ENCODE measurements at regions not wholly inside any gene's neighbourhood (a gene's known extent, or its start where the extent isn't known, plus 50 kb on each side); places are given as distances from the start of the nearest gene placed in this dataset.

- WGBS, 3 donors: 26 to 41% (median 35%) methylated on average over 1 of the region's 1 CpG
- ATAC-seq: no peak
These were observed 1753.0 kb downstream of the SLITRK1 start for GRCh38 chr13:82129281-82129680.

GRCh38 chr13:82118589-82118988 is 1763.7 kb downstream of the SLITRK1 start:
- intact Hi-C loops (cut with DNase I): no loop called here
- H3K27me3 ChIP-seq (ENCODE audit: insufficient read depth in 3 of 3, low read length in 2 of 3): no peaks in the 10 kb centered on the region
- H3K27ac ChIP-seq: no peak overlapping the region
- H3K9me3 ChIP-seq: no peaks in the 10 kb centered on the region
- no peak for TF ChIP-seq CTCF (IDR thresholded peaks at IDR 0.05)
- H3K36me3 ChIP-seq (ENCODE audit: insufficient read depth in 1 of 2, low read depth in 1 of 2): no peaks in the 10 kb centered on the region
- no peaks in the 10 kb centered on the region for H3K4me1 ChIP-seq
- H3K4me3 ChIP-seq: no peak overlapping the region
- 80 to 91% (median 83%) methylated on average over 5 of the region's 5 CpGs for WGBS, 3 donors
- DNase-seq (no peak), ATAC-seq (no peak)

More at GRCh38 chr13:82129281-82129680, 1753.0 kb downstream of the SLITRK1 start:
- no peak overlapping the region for H3K27ac ChIP-seq
- no peaks in the 10 kb centered on the region for H3K36me3 ChIP-seq (ENCODE audit: insufficient read depth in 1 of 2, low read depth in 1 of 2)
- no peak for TF ChIP-seq CTCF (IDR thresholded peaks at IDR 0.05)
- DNase-seq: no peak
- no peak overlapping the region for H3K4me3 ChIP-seq
- no peaks in the 10 kb centered on the region for H3K9me3 ChIP-seq
- no peaks in the 10 kb centered on the region for H3K4me1 ChIP-seq
- no peaks in the 10 kb centered on the region for H3K27me3 ChIP-seq (ENCODE audit: insufficient read depth in 3 of 3, low read length in 2 of 3)
- intact Hi-C loops (cut with DNase I): no loop called here

- TF ChIP-seq CTCF (IDR thresholded peaks at IDR 0.05): no peak
- H3K27me3 ChIP-seq (ENCODE audit: insufficient read depth in 3 of 3, low read length in 2 of 3): no peaks in the 10 kb centered on the region
- no peaks in the 10 kb centered on the region for H3K9me3 ChIP-seq
- WGBS, 3 donors: 82 to 91% (median 85%) methylated on average over 1 of the region's 1 CpG
- ATAC-seq (no peak), DNase-seq (no peak)
- intact Hi-C loops (cut with DNase I): no loop called here
- H3K4me1 ChIP-seq: no peaks in the 10 kb centered on the region
- H3K36me3 ChIP-seq (ENCODE audit: insufficient read depth in 1 of 2, low read depth in 1 of 2): no peaks in the 10 kb centered on the region
- no peak overlapping the region for H3K27ac ChIP-seq
- no peak overlapping the region for H3K4me3 ChIP-seq
These were observed 1765.8 kb downstream of the SLITRK1 start for GRCh38 chr13:82116422-82116989.

- no peaks in the 10 kb centered on the region for H3K36me3 ChIP-seq (ENCODE audit: insufficient read depth in 1 of 2, low read depth in 1 of 2)
- no peak for TF ChIP-seq CTCF (IDR thresholded peaks at IDR 0.05)
- no peak overlapping the region for H3K4me3 ChIP-seq
- DNase-seq (no peak), ATAC-seq (no peak)
- H3K27me3 ChIP-seq (ENCODE audit: insufficient read depth in 3 of 3, low read length in 2 of 3): no peaks in the 10 kb centered on the region
- intact Hi-C loops (cut with DNase I): no loop called here
- no peak overlapping the region for H3K27ac ChIP-seq
- no peaks in the 10 kb centered on the region for H3K9me3 ChIP-seq
- WGBS, 3 donors: 52 to 65% (median 61%) methylated on average over 3 of the region's 3 CpGs
- no peaks in the 10 kb centered on the region for H3K4me1 ChIP-seq
These were observed 1766.9 kb downstream of the SLITRK1 start for GRCh38 chr13:82115391-82115790.

- Histone ChIP-seq H3K27me3 (ENCODE audit: insufficient read depth in 3 of 3, low read length in 2 of 3) (no peaks in the 10 kb centered on the region), H3K36me3 (ENCODE audit: insufficient read depth in 1 of 2, low read depth in 1 of 2) (no peaks in the 10 kb centered on the region), H3K27ac (no peak overlapping the region), H3K9me3 (no peaks in the 10 kb centered on the region), H3K4me1 (no peaks in the 10 kb centered on the region), H3K4me3 (no peak overlapping the region)
- intact Hi-C loops (cut with DNase I): no loop called here
- 88 to 91% (median 89%) methylated on average over 5 of the region's 5 CpGs for WGBS, 3 donors
- no peak for DNase-seq
- no peak for ATAC-seq
- TF ChIP-seq CTCF (IDR thresholded peaks at IDR 0.05): no peak
These were observed 1755.3 kb upstream of the SPRY2 start for GRCh38 chr13:82096256-82096655.
